Smooth muscle cell (in vitro differentiated cells): ENCODE measurements at regions not wholly inside any gene's neighbourhood (a gene's known extent, or its start where the extent isn't known, plus 50 kb on each side); places are given as distances from the start of the nearest gene placed in this dataset.

ENCODE experiments used
- DNase-seq: peaks from one replicate; lab custom pipeline; 2025; ENCODE audit not compliant: unreplicated experiment; lab: John Stamatoyannopoulos, UW
- H2AFZ ChIP-seq: fragments of 200-600 bp; sonication (generic); 2 replicates; pipeline ENCODE4 v1.6.0; 2016; ENCODE audit warnings: antibody characterized with exemption, low read depth, mild to moderate bottlenecking
- H3F3A ChIP-seq: fragments of 200-600 bp; sonication (generic); 2 replicates; pipeline ENCODE4 v1.6.0; 2017; ENCODE audit warnings: antibody characterized with exemption, low read depth
- H3K27ac ChIP-seq: fragments of 200-600 bp; sonication (generic); 2 replicates; pipeline ENCODE4 v1.5.1; 2016; ENCODE audit warnings: low read depth, mild to moderate bottlenecking
- H3K27me3 ChIP-seq: fragments of 200-600 bp; sonication (generic); 2 replicates; pipeline ENCODE4 v1.6.1; 2016; ENCODE audit warnings: low read depth, mild to moderate bottlenecking
- H3K36me3 ChIP-seq: fragments of 200-600 bp; sonication (generic); 2 replicates; pipeline ENCODE4 v1.5.1; 2016; ENCODE audit warnings: low read depth
- H3K4me1 ChIP-seq: fragments of 200-600 bp; sonication (generic); 2 replicates; pipeline ENCODE4 v1.5.1; 2016; ENCODE audit warnings: low read depth
- H3K4me2 ChIP-seq: fragments of 200-600 bp; sonication (generic); 2 replicates; pipeline ENCODE4 v1.6.0; 2016; ENCODE audit warnings: mild to moderate bottlenecking
- H3K4me3 ChIP-seq: fragments of 200-600 bp; sonication (generic); 2 replicates; pipeline ENCODE4 v1.5.1; 2016; ENCODE audit warnings: mild to moderate bottlenecking
- H3K79me2 ChIP-seq: fragments of 200-600 bp; sonication (generic); 2 replicates; pipeline ENCODE4 v1.6.0; 2016; ENCODE audit warnings: low read depth, mild to moderate bottlenecking
- H3K9ac ChIP-seq: fragments of 200-600 bp; sonication (generic); 2 replicates; pipeline ENCODE4 v1.6.0; 2016; ENCODE audit warnings: low read depth
- H3K9me3 ChIP-seq: fragments of 200-600 bp; sonication (generic); replicated peaks from 2 replicates; pipeline ENCODE4 v1.5.1; 2016; ENCODE audit warnings: low read depth
- H4K20me1 ChIP-seq: fragments of 200-600 bp; sonication (generic); 2 replicates; pipeline ENCODE4 v1.6.0; 2016; ENCODE audit warnings: low read depth
- WGBS: methylation state at CpG from one replicate; pipeline ENCODE4 v1.1.7; 2016; ENCODE audit warnings: low lambda C conversion rate; 5-methylcytosine and 5-hydroxymethylcytosine counted together
- TF ChIP-seq, protein P1 (sequence below): fragments of 200-600 bp; sonication (generic); IDR thresholded peaks from 2 replicates; pipeline ENCODE4 v1.5.1; 2017; ENCODE audit warnings: borderline replicate concordance, mild to moderate bottlenecking, antibody characterized with exemption; ENCODE audit not compliant: insufficient read depth, poor library complexity, severe bottlenecking

DNA sequence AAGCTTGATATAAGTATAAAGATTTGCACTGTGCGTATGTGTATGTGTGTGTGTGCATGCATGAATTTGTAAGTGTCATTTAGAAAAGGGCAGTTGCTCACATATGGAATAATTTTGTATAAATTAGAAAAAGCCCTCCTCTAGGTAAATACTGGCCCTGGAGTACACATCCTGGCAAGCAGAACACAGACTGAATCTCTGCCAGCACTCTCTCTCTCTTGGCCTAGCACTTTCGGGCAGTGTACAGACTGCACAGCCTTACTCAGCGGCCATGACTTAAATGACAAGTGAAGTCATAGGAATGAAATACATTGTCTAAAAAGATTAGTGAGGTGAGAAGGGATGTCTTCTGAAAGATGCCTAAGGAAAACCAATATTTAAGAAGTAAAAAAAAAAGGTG lies 214.1 kb downstream of the RDH14 start:
- Histone ChIP-seq H2AFZ (no peak overlapping the region), H3K9ac (no peak overlapping the region), H3K4me3 (no peak overlapping the region), H3K4me1 (no peaks in the 10 kb centered on the region), H3K27ac (peak overlapping the region; percentile 3), H4K20me1 (no peaks in the 10 kb centered on the region), H3K9me3 (no peaks in the 10 kb centered on the region), H3K36me3 (no peaks in the 10 kb centered on the region), H3K79me2 (no peaks in the 10 kb centered on the region), H3K4me2 (no peak overlapping the region), H3F3A (no peaks in the 10 kb centered on the region), H3K27me3 (no peaks in the 10 kb centered on the region)
- TF ChIP-seq, protein P1, sequence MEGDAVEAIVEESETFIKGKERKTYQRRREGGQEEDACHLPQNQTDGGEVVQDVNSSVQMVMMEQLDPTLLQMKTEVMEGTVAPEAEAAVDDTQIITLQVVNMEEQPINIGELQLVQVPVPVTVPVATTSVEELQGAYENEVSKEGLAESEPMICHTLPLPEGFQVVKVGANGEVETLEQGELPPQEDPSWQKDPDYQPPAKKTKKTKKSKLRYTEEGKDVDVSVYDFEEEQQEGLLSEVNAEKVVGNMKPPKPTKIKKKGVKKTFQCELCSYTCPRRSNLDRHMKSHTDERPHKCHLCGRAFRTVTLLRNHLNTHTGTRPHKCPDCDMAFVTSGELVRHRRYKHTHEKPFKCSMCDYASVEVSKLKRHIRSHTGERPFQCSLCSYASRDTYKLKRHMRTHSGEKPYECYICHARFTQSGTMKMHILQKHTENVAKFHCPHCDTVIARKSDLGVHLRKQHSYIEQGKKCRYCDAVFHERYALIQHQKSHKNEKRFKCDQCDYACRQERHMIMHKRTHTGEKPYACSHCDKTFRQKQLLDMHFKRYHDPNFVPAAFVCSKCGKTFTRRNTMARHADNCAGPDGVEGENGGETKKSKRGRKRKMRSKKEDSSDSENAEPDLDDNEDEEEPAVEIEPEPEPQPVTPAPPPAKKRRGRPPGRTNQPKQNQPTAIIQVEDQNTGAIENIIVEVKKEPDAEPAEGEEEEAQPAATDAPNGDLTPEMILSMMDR: no peak
- WGBS: 83% methylated on average over 3 of the region's 3 CpGs
- DNase-seq: no peak

- Histone ChIP-seq H3K36me3 (no peaks in the 10 kb centered on the region), H4K20me1 (no peaks in the 10 kb centered on the region), H3K79me2 (no peaks in the 10 kb centered on the region), H2AFZ (no peak overlapping the region), H3K4me1 (no peaks in the 10 kb centered on the region), H3K9me3 (no peaks in the 10 kb centered on the region), H3K27me3 (no peaks in the 10 kb centered on the region), H3K4me3 (no peak overlapping the region), H3K27ac (peak overlapping the region; percentile 30), H3K9ac (no peak overlapping the region), H3F3A (no peaks in the 10 kb centered on the region), H3K4me2 (no peak overlapping the region)
- no peak for DNase-seq
- TF ChIP-seq, protein P1: no peak
- 50% methylated on average over 5 of the region's 5 CpGs for WGBS
Measured at GRCh38 chr2:18345848-18346247, 214.6 kb downstream of the RDH14 start.

DNA sequence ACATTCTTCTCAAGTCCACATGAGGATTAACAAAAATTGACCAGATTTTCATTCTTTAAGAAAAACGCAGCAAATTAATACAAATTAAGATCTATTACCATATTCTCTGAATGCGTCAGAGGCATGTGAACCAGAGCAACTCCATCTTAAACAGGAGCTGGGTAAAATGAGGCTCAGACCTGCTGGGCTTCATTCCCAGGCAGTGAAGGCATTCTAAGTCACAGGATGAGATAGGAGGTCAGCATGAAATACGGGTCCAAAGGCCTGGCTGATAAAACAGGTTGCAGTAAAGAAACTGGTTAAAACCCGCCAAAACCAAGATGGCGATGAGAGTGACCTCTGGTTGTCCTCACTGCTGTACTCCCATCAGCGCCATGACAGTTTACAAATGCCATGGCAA lies 217.6 kb downstream of the RDH14 start:
- no peaks in the 10 kb centered on the region for H3K36me3 ChIP-seq
- no peak overlapping the region for H2AFZ ChIP-seq
- no peak overlapping the region for H3K9ac ChIP-seq
- peaks cover 11% of the 10 kb centered on the region for H3K4me1 ChIP-seq
- no peaks in the 10 kb centered on the region for H3K27me3 ChIP-seq
- H3F3A ChIP-seq: peaks cover 13% of the 10 kb centered on the region
- H3K9me3 ChIP-seq: no peaks in the 10 kb centered on the region
- H3K79me2 ChIP-seq: no peaks in the 10 kb centered on the region
- H3K4me3 ChIP-seq: no peak overlapping the region
- no peak overlapping the region for H3K4me2 ChIP-seq
- WGBS: 92% methylated on average over 6 of the region's 6 CpGs
- no peaks in the 10 kb centered on the region for H4K20me1 ChIP-seq
- no peak overlapping the region for H3K27ac ChIP-seq
- TF ChIP-seq, protein P1: no peak
- no peak for DNase-seq

DNA sequence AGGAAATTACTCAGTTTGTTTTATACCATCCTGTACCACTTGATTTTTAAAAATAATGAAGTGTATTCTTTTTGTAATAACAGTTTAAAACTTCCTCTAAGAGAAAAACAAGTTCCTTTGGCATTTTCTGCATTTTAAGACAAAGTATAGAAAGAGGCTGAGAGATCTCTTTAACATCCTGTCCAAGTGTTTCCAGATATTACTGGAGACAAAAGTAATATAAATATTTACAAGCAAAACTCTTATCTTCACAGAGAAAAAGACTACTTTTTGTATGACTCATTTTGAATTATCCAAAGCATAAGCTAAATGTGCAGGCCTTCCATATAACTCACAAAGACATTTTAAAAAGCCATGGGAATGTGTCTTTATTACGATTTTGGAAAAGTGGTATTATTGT lies 221.1 kb downstream of the RDH14 start:
- Histone ChIP-seq H3F3A (peaks cover 13% of the 10 kb centered on the region), H4K20me1 (no peaks in the 10 kb centered on the region), H3K9me3 (no peaks in the 10 kb centered on the region), H3K4me1 (peaks cover 24% of the 10 kb centered on the region), H2AFZ (peak overlapping the region; percentile 57), H3K4me3 (no peak overlapping the region), H3K4me2 (peak overlapping the region; percentile 71), H3K36me3 (no peaks in the 10 kb centered on the region), H3K27me3 (no peaks in the 10 kb centered on the region), H3K9ac (no peak overlapping the region), H3K27ac (peak overlapping the region; percentile 73), H3K79me2 (no peaks in the 10 kb centered on the region)
- TF ChIP-seq, protein P1: no peak
- WGBS: 23% methylated on average over 1 of the region's 1 CpG
- DNase-seq: no peak
